GM19372 (cell line): ENCODE measurements at regions not wholly inside any gene's neighbourhood (a gene's known extent, or its start where the extent isn't known, plus 50 kb on each side); places are given as distances from the start of the nearest gene placed in this dataset.

Experiments used
- ATAC-seq: cut with Tn5 transposase; IDR thresholded peaks from one replicate; pipeline ENCODE4 v1.9.1; 2021; ENCODE audit warnings: mild to moderate bottlenecking, low read depth, moderate library complexity; ENCODE audit not compliant: unreplicated experiment

DNA sequence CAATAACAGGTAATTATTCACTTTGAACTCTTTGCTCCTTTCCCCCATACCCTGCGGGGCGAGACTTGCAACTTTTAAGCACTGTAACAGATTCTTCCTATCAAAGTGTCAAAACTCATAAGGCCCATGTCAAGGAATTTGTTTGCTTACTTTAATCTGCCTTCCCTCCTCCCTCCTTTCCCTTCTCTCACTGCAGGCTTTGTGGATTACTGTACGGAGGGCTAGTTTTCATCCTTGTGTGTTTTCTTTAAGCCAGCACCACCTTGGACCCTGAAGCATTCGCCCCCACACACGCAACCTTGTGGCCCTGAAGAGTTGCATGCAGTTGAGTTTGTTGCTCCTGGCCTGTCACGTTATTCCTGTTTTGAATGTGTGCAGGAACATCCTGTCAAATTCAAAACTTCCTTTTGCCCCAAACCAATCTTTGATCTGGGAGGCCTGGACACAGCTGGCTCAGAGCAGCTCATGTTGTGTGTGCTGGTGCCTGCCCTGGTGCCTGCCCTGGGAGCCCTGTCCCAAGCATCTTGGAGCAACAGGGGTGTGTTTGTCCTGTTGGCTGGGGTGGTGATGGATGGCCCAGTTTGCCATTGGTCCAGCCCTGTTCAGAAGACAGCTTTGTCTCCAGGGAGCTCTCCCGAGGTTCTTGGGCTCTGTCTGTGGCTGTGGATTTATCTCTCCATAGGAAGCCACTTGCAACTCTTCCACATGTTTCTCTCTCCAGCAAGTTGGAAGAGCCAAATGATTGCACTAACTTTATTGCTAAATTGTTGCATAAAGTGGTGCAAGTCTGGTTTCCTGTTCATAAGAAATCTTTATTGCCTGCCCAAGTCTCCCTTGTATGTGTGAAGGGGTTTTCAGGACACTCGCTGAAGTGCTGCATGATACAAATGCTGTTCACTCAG lies 199.6 kb downstream of the VAPA start:
- ATAC-seq: no peak

DNA sequence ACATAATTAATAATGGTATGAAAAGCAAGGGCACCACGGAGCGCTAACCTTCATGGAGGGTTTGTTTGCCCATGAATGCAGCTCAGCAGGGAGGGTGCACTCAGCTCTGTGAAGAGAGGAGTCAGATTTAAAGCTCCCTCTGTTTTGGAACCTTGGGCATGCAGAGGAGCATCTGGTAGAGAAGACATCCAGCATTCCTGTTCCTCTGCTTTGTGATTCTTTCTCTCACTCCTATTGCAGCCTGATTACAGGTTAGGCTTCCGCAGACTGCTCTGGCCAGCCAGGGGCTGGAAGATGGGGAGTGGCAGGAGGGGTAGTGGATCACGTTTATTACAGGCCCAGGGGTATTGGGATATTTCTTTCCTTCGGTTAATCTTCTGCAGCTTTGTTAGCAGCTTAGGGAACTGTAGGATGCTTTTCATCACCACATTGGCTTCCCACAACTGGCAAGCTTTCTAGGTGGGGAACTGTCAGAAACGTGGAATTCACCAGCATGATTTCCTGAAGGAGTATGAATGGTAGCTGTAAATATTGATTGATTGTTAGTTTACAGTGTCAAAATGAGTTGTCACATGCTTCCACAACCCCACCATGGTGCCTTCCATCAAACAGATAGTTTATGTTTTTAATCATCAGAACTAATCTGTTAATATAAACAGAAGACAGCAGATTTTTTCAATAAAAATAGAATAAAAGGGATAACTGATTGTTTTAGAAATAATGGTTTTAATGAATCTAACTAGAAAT lies 201.1 kb downstream of the VAPA start:
- no peak for ATAC-seq

DNA sequence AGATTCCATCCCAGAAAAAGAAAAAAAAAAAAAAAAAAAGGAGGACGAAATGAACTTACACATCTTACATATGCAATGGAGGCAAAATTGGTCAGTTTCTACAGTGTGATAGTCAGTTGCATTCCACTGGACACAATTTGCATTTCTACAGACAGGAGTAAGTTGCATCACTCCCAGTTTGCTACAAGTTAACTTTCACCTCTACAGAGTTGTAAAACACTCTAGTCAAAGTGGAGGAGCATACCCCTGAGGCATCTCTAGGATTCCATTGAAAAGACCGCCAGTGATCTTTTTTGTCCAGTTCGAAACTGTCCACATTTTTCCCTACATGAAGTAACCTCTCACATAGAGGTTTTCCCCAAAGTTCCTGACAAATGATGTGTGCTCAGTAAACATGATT lies 202.8 kb downstream of the VAPA start:
- no peak for ATAC-seq

DNA sequence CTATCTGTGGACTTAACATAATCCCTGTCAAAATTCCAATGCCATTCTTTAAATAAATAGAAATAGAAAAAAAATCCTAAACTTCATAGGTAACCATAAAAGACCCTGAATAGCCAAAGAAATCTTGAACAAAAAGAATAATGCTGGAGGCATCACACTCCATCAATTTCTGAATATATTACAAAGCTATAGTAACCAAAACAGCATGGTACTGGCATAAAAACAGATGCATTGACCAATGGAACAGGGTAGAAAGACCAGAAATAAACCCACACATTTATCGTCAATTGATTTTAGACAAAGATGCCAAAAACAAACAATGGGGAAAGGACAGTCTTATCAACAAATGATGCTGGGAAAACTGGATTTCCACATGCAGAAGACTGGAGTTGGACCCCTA lies 205.7 kb downstream of the VAPA start:
- ATAC-seq: no peak

DNA sequence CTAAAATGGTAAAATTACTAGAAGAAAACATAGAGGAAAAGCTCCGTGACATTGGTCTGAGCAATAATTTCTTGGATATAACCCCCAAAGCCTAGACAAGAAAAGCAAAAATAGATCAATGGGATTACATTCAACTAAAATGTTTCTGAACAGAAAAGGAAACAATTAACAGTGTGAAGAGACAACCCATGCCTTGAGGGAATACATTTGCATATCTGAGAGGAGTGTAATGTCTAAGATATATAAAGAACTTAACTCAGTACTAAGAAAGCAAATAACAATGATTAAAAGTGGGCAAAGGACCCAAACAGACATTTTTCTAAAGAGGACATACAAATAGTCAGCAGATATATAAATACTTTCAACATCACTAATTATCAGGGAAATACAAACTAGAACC lies 206.2 kb downstream of the VAPA start:
- no peak for ATAC-seq

DNA sequence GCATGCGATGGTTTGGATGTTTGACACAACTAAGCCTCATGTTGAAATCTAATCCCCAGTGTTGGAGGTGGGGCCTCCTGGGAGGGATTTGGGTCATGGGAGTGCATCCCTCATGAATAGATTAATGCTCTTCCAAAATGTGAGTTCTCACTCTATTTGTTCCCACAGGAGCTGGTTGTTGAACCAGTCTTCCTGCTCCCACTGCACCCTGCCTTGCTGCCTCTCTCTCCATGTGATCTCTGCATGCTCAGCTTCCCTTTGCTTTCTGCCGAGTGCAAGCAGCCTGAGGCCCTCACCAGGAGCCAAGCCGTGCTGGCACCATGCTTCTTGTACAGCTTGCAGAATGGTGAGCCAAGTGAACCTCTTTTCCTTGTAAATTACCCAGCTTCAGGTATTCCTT lies 206.8 kb downstream of the VAPA start:
- ATAC-seq: no peak

DNA sequence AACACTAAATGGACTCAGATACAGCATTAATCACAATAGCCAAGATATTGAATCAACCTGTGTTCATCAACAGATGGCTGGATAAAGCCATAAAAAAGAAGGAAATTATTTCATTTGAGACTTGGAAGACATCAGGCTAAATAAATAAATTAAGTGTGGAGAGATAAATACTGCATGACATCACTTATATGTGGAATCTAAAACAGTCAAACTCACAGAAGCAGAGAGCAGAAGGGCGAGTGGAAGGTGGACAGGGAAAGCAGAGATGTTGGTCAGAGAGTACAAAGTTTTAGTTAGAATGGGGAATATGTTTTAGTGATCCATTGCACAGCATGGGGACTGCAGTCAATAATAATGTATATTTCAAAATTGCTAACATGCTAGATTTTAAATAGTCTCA lies 207.2 kb downstream of the VAPA start:
- ATAC-seq: no peak

DNA sequence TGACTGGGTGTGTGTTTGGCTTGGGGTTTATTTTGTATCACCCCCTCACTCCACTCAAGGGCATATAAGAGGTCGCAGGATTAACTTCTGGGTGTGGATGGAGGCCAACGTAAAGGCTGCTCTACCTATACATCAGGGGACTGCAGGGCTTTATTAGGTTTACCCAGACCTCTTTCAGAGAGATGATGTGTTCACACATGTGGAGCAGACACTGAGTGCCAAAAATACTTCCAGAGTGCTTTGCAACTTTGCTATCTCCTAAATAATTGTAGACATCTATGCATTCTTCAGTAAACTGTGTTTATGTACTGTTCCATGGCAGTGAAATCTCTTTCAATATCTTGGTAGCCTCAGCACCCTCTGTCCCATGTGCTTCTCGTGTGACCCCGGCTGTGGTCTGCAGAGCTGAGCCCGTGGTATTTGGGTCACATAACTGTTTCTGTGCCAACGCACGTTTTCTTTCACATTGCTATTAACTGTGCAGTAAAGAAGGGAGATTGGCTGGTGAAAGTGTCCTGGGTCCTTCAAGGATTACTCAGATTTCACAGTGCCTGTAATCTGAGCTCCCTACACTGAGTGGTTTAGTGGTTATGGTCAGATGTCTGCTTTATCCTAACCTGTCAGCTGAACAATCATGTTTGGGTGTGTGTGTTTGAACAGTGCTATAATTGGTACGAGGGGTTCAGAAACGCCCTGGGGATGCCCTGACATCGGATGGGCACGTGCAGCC lies 208.1 kb downstream of the VAPA start:
- ATAC-seq: no peak

DNA sequence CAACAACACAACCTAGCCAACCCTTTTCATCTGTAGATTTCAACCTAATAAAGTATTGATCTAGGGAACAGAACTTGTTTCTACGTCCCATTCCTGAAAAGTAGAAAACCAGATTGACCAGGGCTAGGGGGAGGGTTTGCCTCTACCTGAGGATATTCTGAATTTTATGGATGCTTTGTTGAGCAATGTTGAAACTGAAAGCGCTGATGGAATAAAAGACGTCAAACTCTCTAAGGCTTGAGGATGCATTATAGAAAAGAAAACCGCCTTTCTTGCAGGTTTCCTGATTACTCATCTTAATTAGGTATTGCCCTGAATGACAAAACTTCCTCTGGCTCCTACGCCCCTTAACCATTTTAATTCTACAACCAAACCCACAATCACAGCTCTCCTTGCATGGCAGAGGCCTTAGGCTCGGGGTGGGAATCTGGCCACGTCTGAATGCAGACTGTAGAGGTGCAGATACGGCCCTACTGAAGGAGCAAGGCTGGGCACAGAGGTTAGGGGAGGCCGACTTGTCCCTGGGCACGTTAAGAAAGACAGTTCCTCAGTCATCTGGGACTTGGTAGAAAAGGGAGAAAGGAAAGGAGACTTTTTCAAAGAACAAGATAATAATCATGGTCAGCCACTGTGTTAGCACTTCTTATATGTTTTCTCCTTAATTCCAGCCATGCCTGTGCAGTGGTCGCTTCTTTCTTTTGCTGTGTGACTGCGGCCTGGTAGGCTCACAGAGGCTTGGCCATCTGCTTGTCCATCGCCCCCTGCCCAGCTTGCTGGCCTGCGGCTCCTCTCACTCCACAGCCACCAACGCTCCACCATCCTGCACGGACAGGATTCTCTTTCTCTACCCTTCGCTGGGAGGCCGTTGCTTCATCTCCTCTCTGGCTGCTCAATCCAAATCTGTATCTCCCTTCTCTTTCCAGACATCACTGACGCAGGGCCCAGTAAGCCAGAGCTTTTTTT lies 209.5 kb downstream of the VAPA start:
- ATAC-seq: no peak

DNA sequence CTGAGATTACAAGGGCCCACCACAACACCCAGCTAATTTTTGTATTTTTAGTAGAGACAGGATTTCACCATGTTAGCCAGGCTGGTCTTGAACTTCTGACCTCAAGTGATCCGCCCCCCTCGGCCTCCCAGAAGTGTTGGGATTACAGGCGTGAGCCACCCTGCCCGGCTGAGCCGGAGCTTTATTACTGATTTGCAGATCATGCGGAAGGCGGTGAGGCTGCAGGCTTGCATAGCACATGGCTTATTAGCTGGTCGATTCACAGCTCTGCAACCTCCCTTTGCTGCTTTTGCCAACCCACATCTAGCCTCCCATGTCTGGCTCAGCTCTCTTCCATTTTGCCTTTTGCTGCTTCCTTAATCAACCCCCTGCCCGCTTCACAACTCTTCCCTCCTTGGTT lies 210.3 kb downstream of the VAPA start:
- ATAC-seq: no peak

DNA sequence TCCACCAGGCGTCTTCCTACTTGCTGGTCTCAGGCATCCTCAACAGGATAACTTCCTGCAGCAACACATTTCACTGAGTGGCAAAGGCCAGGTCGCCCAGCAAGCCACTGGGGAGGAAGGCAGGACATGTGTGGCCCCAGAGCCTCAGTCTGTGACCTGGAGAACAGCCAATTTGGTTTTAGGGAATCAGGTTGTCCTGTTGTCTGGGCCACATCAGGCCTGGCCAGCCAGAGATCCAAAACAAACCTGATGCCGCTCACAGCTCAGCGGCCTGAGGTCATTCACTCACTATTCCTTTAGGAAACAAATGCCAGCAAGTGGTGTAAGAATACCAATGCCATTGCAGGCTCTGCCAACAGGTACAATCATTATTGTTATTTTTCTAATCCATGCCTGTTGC lies 210.7 kb downstream of the VAPA start:
- no peak for ATAC-seq

DNA sequence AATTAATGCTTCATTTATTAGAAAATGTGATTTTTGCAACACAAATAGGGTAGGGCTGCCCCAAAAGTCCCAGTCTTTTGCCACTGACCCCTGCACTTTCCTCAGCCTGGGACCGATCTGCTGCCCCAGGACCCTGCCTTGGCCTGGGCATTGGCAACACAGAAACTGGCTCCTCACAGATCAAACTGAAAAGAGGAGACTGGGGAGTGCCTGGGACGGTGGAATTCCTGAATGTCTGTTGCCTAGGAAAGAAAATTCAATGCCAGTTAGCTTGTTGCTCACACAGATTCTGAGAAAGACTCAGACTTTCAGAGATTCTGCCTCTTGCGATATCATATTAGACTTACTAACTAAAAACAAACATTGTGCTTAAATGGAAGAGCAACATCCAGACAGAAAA lies 211.2 kb downstream of the VAPA start:
- no peak for ATAC-seq

DNA sequence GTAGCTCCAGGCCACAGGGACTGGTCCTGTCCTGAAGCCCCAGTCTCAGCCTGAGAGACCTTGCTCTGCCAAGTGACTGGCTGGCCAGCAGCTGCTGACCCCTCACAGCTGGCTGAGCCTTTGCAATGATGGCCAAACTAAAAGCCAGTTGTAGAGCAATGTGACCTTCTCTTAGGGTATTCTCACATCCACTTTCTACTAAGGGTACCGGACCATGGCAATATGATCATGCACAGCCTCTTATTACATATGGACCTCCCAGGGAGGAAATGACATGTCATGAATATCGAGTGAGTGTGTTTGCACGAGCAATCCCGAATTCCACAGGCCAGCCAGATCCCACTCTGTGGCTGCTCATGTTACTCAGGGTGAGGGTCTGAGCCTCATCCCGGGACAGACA lies 213.9 kb downstream of the VAPA start:
- no peak for ATAC-seq

DNA sequence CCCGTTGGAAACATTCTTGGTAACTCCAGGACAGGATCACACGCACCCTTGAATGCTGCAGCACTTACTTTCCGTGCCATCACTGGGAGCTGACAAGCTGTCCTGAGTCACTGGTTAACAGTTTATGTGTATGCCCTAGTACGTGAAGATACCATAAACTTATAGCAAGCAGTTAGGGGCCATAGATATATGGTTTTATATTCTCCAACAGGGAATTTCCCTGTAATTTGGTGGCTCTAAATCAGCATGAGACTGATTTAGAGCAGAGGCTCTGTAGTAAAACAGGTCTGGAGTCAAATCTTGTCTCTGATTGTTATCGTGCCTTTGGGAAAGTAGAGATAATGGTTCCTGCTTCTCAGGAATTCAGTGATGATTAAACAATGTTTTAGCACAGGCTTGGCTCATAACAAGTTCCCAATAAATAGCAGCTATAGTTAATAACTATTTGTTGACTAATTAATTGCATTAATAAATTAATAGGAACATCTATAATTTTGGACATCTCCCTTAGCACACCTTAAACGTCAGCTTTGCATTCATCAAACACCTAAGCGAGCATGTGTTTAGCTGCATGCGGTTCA lies 215.2 kb downstream of the VAPA start:
- ATAC-seq: no peak

DNA sequence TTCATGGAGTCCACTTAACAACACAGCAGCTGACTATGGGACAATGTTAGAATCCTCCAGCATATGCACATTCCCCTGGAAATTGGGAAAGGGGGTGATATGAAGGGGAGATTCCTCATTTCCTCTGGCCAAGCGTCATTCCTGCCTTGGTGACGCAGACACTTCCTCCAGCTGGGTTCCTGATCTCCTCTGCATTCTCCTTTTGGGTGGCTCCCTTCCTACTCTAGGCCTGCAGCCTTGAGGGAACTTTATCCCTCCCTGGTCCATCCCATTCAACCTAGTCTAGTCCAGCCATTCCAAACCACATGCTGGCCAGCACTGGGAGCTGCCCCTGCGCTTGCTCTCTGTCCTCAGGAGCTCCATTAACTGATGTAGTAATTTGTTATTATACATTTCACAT lies 216.8 kb downstream of the VAPA start:
- no peak for ATAC-seq

DNA sequence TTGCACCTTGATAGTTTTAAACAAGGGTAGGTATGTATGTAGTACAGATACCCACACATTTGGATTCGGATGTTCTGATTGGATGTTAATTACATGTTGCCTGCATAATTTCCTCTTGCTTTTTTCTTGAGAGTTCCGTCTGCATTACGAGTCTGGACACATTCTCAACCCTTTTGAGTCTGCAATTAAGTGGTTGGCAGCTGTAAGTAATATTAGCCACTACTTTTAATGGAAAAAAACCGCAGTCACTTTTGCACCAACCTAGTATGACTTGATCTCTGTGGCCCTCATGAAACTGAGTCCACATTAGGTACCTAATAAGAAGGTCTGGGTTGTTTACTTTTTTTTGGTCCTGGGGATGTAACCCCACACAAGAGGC lies 217.3 kb downstream of the VAPA start:
- no peak for ATAC-seq

DNA sequence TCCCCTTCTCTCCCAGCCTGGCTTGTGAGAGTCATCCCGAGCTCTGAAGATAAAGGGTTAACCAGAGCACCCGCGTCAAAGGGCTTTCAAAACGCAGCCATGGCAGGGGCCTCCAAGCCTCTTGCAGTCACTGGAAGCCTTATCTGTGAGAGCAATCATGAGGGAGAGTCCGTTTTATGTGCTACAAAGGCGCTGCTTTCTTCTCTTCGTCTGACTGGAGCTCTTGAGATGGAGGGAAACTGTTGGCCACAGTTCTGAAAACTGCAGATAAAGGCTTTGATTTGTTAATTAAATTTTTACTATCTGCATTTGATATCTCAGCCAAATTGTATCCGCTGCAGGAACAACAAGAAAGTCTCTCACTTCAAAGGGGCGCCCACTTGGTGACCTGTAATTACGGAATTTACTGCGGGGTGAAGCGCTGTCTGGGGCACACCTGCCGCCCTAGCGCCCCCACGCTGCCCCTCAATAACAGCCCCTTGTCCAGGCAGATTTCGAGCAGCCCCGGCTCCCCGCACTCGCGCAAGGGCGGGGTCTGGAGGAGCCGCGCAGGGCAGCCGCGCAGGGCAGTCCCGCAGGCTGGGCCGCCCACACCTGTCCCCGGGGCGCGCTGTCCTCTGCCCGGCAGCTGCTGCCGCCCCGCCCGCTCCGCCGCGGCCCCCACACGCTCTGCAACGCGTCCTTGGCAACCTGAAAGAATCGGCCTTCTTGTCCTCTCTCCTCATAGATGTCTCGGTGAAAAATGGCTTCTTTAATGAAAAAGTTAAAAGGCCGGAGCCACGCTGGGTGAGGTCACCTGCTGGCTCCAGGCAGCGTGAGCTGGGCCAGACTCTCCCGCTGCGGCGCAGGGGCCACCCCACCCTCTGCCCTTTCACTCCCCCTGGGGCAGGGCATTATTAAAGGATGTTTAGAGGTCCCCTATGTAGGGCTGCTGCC lies 217.9 kb downstream of the VAPA start:
- no peak for ATAC-seq

DNA sequence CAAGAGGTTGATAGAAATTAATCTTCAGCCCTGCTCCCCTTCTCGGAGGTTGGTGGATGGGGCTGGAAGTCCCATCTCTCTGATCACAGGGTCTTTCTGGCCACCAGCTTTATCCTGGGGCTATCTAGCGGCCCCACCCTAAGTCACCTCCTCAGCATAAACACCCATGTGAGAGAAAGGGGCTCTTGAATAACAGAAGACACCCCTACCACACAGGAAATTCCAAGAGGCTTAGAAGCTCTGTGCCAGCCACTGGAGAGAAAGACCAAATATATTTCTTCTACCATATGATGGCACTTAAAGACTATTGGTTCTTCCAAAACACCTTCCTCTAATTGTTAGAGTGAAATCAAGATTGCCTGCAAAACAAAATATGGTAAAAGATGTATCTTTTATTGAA lies 219.7 kb downstream of the VAPA start:
- ATAC-seq: no peak

DNA sequence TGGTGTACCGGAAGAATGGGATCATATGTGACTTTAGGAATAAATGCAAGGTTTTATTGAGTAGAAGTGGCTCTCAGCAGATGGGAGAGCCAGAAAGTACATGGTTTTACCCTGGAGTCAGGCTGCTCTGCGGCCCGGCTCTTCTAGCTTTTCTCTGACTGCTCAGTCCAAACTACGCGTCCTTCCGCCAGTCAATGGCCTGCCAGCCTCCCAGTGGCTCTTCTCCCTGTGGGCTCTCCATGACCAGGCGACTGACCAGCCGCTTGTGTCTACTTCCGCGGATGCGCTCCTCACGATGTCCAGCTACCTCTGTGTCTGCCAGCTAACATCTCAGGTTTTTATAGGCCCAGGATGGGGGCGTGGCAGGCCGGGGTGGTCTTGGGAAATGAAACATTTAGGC lies 220.4 kb downstream of the VAPA start:
- ATAC-seq: no peak
